ENCODE measurements at regions not wholly inside any gene's neighbourhood (a gene's known extent, or its start where the extent isn't known, plus 50 kb on each side); places are given as distances from the start of the nearest gene placed in this dataset.
"Not testable (repeated sequence)": the region's sequence is repeated elsewhere in the genome, so short reads cannot be mapped to it uniquely, and the experiment has no call there.

- not testable (repeated sequence) for FAIRE-seq
These were observed 86.0 kb upstream of the CDC42EP3 start for GRCh38 chr2:37757456-37757855.

GRCh38 chr2:37758141-37758601 is 86.7 kb upstream of the CDC42EP3 start:
- not testable (repeated sequence) for FAIRE-seq; DNase-seq (ENCODE audit: insufficient read length, low spot score)

More at GRCh38 chr2:37757456-37757855, 86.0 kb upstream of the CDC42EP3 start:
- DNase-seq (ENCODE audit: insufficient read length, low spot score), result not testable (repeated sequence)

GRCh38 chr2:37759989-37760388 is 88.5 kb upstream of the CDC42EP3 start:
- DNase-seq (ENCODE audit: insufficient read length, low spot score); FAIRE-seq: not testable (repeated sequence)

- DNase-seq (ENCODE audit: insufficient read length, low spot score), result no peak
- no peak for FAIRE-seq
These were observed 89.0 kb upstream of the CDC42EP3 start for GRCh38 chr2:37760471-37760870.

- not testable (repeated sequence) for FAIRE-seq; DNase-seq (ENCODE audit: insufficient read length, low spot score)
These were observed 90.8 kb upstream of the CDC42EP3 start for GRCh38 chr2:37762281-37762680.

GRCh38 chr2:37764739-37765138 is 93.3 kb upstream of the CDC42EP3 start:
- DNase-seq (ENCODE audit: insufficient read length, low spot score) (no peak), FAIRE-seq (no peak)

- DNase-seq (ENCODE audit: insufficient read length, low spot score) (no peak), FAIRE-seq (no peak)
These were observed 94.7 kb upstream of the CDC42EP3 start for GRCh38 chr2:37766106-37766505.

GRCh38 chr2:37767046-37767445 is 95.6 kb upstream of the CDC42EP3 start:
- DNase-seq (ENCODE audit: insufficient read length, low spot score) (no peak), FAIRE-seq (no peak)

- FAIRE-seq (peak; percentile 18), DNase-seq (ENCODE audit: insufficient read length, low spot score) (no peak)
These were observed 96.8 kb upstream of the CDC42EP3 start for GRCh38 chr2:37767959-37768925.

- FAIRE-seq, result no peak
These were observed 98.1 kb upstream of the CDC42EP3 start for GRCh38 chr2:37769551-37769950.

GRCh38 chr2:37770797-37771196 is 99.4 kb upstream of the CDC42EP3 start:
- no peak for FAIRE-seq

More at GRCh38 chr2:37769551-37769950, 98.1 kb upstream of the CDC42EP3 start:
- DNase-seq (ENCODE audit: insufficient read length, low spot score), result no peak

GRCh38 chr2:37771600-37772088 is 100.2 kb upstream of the CDC42EP3 start:
- FAIRE-seq (no peak), DNase-seq (ENCODE audit: insufficient read length, low spot score) (no peak)

More at GRCh38 chr2:37770797-37771196, 99.4 kb upstream of the CDC42EP3 start:
- DNase-seq (ENCODE audit: insufficient read length, low spot score), result no peak

GRCh38 chr2:37773371-37774130 is 102.1 kb upstream of the CDC42EP3 start:
- FAIRE-seq (no peak), DNase-seq (ENCODE audit: insufficient read length, low spot score) (no peak)

GRCh38 chr2:37774171-37774944 is 102.9 kb upstream of the CDC42EP3 start:
- DNase-seq (ENCODE audit: insufficient read length, low spot score); FAIRE-seq: not testable (repeated sequence)

- DNase-seq (ENCODE audit: insufficient read length, low spot score), result no peak
These were observed 103.8 kb upstream of the CDC42EP3 start for GRCh38 chr2:37774976-37775907.

GRCh38 chr2:37775908-37776250 is 104.4 kb upstream of the CDC42EP3 start:
- DNase-seq (ENCODE audit: insufficient read length, low spot score) (no peak), FAIRE-seq (no peak)

More at GRCh38 chr2:37774976-37775907, 103.8 kb upstream of the CDC42EP3 start:
- no peak for FAIRE-seq

GRCh38 chr2:37776487-37776886 is 105.0 kb upstream of the CDC42EP3 start:
- no peak for FAIRE-seq
- no peak for DNase-seq (ENCODE audit: insufficient read length, low spot score)

- FAIRE-seq (no peak), DNase-seq (ENCODE audit: insufficient read length, low spot score) (no peak)
These were observed 107.7 kb upstream of the CDC42EP3 start for GRCh38 chr2:37779139-37779538.
